ENCODE measurements at regions not wholly inside any gene's neighbourhood (a gene's known extent, or its start where the extent isn't known, plus 50 kb on each side); places are given as distances from the start of the nearest gene placed in this dataset.

DNA sequence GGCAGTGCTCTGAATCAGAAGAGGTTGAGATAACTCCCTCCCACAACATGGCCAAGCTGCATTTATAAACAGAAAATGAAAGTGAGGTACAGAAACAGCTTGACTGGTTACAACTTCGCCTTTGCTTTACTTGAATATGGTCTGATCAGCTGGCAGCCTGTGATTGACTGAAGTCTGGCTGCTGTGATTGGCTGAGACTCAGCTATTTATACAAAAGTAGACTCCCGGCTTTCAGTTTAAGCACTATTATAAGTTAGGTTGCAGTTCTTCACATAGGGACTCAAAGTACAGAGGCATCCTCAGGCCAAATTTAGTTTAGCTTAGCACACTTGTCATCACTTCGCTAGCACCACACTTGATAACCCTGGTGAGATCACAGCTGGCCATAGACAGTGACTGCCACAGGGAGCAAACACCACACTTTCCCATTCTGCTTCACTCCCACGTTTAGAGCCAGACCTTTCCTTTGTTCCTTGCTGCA lies 362.6 kb downstream of the EPM2A start:
- DNase-seq, result no peak

DNA sequence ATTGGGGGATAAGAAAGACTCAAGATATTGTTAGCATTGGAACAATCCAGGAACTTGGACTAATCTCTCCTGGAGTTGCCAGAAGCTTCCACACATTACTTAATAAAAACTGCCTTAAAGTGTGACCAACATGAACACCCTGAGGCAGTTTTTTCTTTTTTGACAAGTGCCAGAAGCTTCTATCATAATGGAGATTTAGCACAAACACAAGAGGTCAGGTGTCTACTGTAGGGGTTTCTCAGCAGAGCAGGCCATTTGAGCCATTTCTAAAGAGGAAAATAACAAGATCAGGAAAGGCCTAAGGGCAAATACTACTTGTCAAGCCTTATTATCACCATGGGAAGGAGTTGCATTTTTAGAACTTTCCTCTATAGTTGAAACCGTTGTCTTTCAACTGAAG lies 361.5 kb downstream of the EPM2A start:
- DNase-seq, result no peak

DNA sequence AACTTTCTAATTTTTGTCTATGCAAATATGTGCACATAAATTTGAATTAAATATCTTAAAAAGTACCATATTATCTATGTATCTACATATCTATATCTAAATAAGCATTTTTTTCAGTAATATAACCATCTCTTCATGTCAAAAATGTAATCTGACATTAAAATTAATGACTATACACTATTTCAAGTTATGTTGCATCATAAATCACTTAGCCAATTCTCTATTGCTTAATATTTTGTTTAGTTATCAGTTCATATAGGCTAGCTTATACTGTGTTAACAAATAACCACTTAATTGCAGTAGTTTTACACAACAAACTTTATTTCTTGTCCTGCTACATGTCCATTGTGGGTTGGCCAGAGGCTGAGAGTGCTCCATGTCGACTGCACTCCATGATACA lies 360.8 kb downstream of the EPM2A start:
- DNase-seq, result no peak

- DNase-seq, result no peak
Observed at GRCh38 chr6:145375502-145375901, 359.8 kb downstream of the EPM2A start.

- DNase-seq, result no peak
Observed at GRCh38 chr6:145380186-145380585, 355.1 kb downstream of the EPM2A start.

GRCh38 chr6:145381941-145382340 lies 353.4 kb downstream of the EPM2A start:
- DNase-seq, result no peak

- DNase-seq, result no peak
Observed at GRCh38 chr6:145383428-145383827, 351.9 kb downstream of the EPM2A start.

GRCh38 chr6:145384503-145384902 lies 350.8 kb downstream of the EPM2A start:
- no peak for DNase-seq

- no peak for DNase-seq
Observed at GRCh38 chr6:145396499-145396898, 338.8 kb downstream of the EPM2A start.

GRCh38 chr6:145400508-145400907 lies 334.8 kb downstream of the EPM2A start:
- no peak for DNase-seq

DNA sequence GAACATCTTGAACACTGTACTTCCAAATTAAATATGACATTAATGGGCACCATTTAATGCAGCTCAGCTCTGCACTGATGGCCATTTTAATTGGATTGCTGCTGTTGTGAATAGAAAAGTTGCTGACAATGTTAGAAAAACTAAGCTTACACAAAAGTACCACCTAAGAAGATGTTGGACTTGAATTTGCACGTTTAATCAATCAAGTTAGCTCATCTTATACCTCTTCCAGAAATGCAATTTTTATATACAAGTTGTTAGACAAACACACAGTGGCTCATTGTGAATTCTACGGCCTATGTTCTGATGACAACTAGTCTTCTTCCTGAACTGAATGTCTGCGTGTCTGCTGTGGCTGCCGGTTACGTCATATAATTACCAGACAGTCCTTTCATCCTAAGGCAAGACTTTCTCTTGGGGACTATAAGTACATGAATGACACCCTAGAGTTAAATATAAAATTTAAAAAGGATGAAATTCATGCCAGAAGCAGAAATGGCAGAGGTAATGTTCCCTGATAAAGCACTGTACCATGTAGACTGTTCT lies 330.2 kb downstream of the EPM2A start:
- no peak for DNase-seq

DNA sequence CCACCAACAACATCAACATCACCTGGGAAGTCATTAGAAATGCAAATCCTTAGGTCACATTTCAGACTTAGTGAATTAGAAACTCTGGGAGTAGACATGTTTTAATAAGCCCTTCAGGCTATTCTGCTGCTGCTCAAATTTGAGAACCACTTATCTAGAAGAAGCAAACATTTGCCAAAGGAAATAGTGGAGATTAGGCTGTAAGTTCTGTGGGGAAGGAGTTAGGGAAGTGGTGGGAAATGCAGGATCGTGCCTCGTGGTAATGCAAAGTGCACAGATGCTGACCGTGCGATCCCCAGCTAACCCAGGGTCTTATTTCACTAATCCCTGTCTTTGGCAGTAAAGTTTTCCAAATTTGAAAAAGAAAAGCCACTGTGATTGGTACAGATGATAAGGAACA lies 328.5 kb downstream of the EPM2A start:
- DNase-seq, result no peak

DNA sequence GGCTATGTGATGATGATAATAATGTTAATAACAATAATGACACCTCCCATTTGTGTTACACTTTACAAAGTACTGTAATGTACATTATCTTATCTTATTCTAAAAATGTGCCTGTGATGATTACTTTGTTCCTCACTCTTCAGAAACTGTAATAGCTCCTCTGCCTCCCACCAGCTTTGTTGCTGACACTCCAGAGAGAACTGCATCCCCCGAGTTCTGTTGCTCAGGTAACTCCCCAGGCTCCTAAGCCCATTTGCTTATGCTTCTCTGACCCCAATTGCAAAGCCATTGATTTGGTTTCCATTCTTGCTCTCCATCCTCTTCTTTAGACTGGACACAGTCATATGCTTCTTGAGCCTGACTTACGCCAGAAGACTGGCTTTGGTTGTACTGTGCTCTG lies 319.7 kb downstream of the EPM2A start:
- DNase-seq, result no peak

- no peak for DNase-seq
Observed at GRCh38 chr6:145420599-145420998, 314.7 kb downstream of the EPM2A start.

GRCh38 chr6:145423936-145424335 lies 311.4 kb downstream of the EPM2A start:
- DNase-seq, result no peak

DNA sequence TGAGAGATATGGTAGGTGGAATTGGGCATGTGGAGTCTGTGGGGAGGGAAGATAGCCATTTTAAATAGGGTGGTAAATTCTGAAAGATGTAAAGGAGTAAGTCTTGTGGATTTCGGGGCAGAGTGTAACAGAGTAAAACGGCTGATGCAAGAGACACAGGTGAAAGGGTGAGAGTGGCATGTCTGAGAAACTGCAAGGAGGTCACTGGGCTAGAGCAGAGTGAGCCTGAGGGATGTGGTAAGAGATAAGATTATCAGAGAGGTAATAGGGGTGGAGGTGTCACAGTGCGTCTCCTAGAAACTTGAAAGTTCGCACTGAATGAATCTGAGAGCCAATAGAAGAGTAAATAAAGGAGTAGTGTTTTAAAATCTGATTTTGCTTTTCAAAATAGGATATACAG lies 308.1 kb downstream of the EPM2A start:
- DNase-seq, result no peak

GRCh38 chr6:145428706-145429105 lies 306.6 kb downstream of the EPM2A start:
- no peak for DNase-seq

DNA sequence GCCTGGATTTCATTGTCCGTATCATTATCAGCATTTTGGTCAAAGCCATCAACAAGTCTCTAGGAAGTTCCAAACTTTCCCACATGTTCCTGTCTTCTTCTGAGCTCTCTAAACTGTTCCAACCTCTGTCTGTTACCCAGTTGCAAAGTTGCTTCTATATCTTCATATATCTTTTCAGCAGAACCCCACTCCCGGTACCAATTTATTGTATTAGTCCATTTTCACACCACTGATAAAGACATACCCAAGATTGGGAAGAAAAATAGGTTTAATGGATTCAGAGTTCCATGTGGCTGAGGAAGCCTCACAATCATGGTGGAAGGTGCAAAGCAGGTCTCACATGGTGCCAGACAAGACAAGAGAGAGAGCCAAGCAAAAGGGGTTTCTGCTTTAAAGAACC lies 293.2 kb downstream of the EPM2A start:
- no peak for DNase-seq

DNA sequence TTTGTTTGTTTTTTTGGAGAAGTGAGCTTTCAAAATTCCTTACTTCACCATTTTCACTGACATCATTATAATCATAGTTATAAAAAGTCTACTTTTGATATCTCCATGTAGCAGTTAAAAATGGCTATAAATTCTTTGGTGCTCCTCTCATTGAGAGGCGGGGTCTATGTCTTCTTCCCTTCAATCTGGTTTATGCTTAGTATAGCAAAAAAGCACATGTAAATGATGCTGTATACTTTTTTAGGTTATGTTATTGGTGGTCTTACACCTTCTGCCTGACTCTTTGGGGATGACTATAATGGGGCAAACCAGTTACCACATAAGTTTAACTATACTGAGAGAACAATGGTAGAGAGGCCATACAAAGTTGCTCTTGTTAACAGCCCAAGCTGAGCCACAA lies 289.6 kb downstream of the EPM2A start:
- no peak for DNase-seq

DNA sequence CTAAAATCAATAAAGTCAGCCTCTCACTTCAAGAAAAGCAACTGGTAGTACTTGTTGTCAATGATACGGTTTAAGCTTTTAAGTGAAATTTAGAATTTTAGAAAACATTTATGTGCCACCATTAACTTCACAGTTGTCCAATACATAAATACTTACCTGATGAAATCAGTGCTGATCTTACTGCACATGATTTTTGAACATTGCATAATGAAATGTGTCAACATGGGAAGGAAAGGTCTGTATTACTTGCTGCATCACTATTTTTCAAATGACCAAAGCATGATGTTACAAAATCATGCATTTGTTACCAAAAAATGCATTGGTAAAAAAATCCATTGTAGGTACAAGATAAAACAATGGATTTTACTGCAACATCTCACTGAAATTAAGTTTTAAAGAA lies 284.3 kb downstream of the EPM2A start:
- no peak for DNase-seq

DNA sequence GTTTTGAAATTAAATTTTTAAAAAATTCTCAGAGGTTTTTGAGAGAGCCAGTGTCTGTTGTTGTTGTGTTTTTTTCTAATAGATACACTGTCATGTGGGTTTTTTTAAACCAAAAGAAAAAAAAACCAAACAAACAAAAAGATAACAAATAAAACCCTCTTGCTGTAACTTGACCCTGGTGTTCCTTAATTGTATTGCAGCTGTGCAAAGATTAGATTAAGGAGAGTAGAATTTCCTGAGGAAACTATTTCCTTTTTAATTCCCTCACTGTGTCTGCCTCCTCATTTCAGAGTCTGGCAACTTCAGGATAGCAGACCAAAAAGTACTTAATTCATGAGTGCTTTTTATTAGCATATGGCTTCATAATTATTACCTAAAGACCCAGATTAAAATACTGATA lies 281.9 kb downstream of the EPM2A start:
- no peak for DNase-seq

GRCh38 chr6:145454006-145454405 lies 281.3 kb downstream of the EPM2A start:
- DNase-seq, result no peak

DNA sequence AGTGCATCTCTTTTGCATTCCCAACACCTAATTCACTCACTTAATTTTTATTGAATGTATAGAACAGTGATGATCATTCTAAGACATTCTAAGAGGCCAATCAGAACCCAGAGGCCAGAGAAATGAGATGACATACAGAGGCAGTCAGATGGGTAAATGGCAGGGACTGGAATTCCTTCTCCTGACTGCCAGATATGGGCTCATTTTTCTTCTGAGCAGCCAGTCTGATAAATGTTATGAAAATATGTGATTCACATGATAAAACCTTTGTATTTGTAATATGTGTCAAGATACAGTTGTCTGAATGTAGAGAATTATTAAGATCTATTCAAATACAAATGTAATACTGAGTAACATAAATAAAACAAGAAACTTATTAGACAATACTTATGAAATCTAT lies 277.8 kb downstream of the EPM2A start:
- no peak for DNase-seq

DNA sequence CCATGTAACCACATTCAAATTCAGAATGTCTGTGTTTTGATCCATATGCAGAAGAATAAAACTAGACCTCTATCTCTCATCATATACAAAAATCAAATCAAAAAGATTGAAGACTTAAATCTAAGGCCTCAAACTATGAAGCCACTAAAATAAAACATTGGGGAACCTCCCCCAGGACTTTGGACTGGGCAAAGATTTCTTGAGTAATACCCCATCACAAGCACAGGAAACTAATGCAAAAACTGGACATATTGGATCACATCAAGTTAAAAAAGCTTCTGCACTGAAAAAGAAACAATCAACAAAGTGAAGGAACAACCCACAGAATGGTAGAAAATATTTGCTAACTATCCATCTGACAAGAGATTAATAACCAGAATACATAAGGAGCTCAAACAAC lies 266.8 kb downstream of the EPM2A start:
- DNase-seq, result no peak

DNA sequence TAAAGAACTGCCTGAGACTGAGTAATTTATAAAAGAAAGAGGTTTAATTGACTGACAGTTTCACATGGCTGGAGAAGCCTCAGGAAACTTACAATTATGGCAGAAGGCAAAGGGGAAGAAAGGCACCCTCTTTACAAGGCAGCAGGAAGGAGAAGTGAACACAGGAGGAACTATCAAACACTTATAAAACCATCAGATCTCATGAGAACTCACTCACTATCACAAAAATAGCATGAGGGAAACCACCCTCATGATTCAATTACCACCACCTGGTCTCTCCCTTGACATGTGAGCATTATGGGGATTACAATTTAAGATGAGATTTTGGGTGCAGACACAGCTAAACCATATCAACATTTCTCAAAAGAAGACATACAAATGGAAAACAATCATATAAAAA lies 266.3 kb downstream of the EPM2A start:
- DNase-seq, result no peak
